Glutamatergic neuron (in vitro differentiated cells): ENCODE measurements at regions not wholly inside any gene's neighbourhood (a gene's known extent, or its start where the extent isn't known, plus 50 kb on each side); places are given as distances from the start of the nearest gene placed in this dataset.
A peak's percentile ranks its signal among the peaks of the same experiment; 100 is the strongest.

Experiments
- DNase-seq: peaks from one replicate; pipeline ENCODE4 v3.0.0; 2022
- H3K27ac Mint-ChIP-seq: one replicate; pipeline ENCODE4 v1.8.0; 2020; ENCODE audit warnings: mild to moderate bottlenecking, mixed read lengths, inconsistent platforms; ENCODE audit not compliant: unreplicated experiment
- H3K27me3 Mint-ChIP-seq: one replicate; pipeline ENCODE4 v1.8.0; 2020; ENCODE audit warnings: mild to moderate bottlenecking, moderate library complexity, mixed read lengths, inconsistent platforms; ENCODE audit not compliant: unreplicated experiment
- H3K36me3 Mint-ChIP-seq: one replicate; pipeline ENCODE4 v1.8.0; 2020; ENCODE audit warnings: mild to moderate bottlenecking, mixed read lengths, inconsistent platforms; ENCODE audit not compliant: unreplicated experiment
- H3K4me1 Mint-ChIP-seq: one replicate; pipeline ENCODE4 v1.8.0; 2020; ENCODE audit warnings: mild to moderate bottlenecking, low read depth, mixed read lengths, inconsistent platforms; ENCODE audit not compliant: unreplicated experiment
- H3K4me3 Mint-ChIP-seq: one replicate; pipeline ENCODE4 v1.8.0; 2020; ENCODE audit warnings: mild to moderate bottlenecking, mixed read lengths, inconsistent platforms; ENCODE audit not compliant: unreplicated experiment
- H3K9me3 Mint-ChIP-seq: one replicate; pipeline ENCODE4 v1.8.0; 2020; ENCODE audit warnings: mild to moderate bottlenecking, moderate library complexity, mixed read lengths, inconsistent platforms; ENCODE audit not compliant: unreplicated experiment
- CTCF ChIP-seq: fragments of 200-600 bp; sonication (generic); IDR thresholded peaks from one replicate; pipeline ENCODE4 v1.5.0; 2021; ENCODE audit not compliant: partially characterized antibody, unreplicated experiment

DNA sequence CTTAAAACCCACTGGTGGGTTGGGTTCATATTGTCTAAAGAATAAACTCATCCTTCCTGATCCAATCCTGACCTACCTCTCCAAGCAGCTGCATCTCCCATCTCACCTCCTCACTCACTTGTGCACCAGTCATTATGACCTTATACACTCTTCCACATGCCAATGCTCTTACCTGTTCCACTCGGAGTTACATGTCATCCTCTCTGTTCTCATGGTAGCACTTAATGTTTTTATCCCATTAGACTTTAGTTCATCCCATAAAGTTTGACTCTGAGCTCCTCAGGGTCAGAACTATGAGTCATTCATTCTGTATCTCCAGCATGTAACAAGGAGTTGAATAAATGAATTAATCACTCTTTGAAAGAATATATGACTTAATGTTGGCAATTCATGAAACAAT, 330.2 kb downstream of the KLF12 start:
- Mint-ChIP-seq H3K4me1 (peaks cover 9% of the 10 kb centered on the region), H3K27me3 (peaks cover 3% of the 10 kb centered on the region), H3K36me3 (peaks cover 4% of the 10 kb centered on the region), H3K27ac (peak overlapping the region; percentile 4), H3K4me3 (no peak overlapping the region), H3K9me3 (peaks cover 2% of the 10 kb centered on the region)
- DNase-seq = no peak
- TF ChIP-seq CTCF = no peak

GRCh38 chr13:73800011-73800410, 334.2 kb downstream of the KLF12 start:
- Mint-ChIP-seq H3K4me3 (no peak overlapping the region), H3K9me3 (peaks cover 2% of the 10 kb centered on the region), H3K36me3 (peaks cover 4% of the 10 kb centered on the region), H3K27me3 (peaks cover 3% of the 10 kb centered on the region), H3K27ac (no peak overlapping the region), H3K4me1 (peaks cover 9% of the 10 kb centered on the region)
- no peak for TF ChIP-seq CTCF
- no peak for DNase-seq

DNA sequence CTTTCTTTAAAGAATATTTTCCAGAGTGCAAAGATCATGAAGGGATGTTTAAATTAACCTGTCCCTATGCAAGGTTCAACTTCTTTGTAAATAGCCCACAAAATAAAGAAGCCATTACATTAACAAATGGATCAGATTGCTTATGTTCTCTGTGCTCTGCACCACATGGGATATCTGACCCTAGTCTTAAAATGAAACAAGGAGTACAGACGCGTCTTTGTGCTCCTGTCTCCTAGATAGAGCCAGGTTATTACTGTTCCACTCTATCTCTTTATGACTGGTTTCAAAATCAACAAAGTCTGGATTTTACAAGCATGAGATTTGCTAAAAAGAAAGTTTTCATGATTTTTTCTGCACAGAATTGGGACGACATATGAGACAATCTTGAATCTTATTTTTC, 339.4 kb downstream of the KLF12 start:
- Mint-ChIP-seq H3K27me3 (no peaks in the 10 kb centered on the region), H3K9me3 (no peaks in the 10 kb centered on the region), H3K4me3 (no peak overlapping the region), H3K27ac (no peak overlapping the region), H3K36me3 (no peaks in the 10 kb centered on the region), H3K4me1 (peaks cover 3% of the 10 kb centered on the region)
- no peak for TF ChIP-seq CTCF
- no peak for DNase-seq

GRCh38 chr13:73793361-73793760, 340.8 kb downstream of the KLF12 start:
- TF ChIP-seq CTCF = no peak
- Mint-ChIP-seq H3K9me3 (no peaks in the 10 kb centered on the region), H3K27ac (no peak overlapping the region)

GRCh38 chr13:73792796-73793195, 341.4 kb downstream of the KLF12 start:
- H3K36me3 Mint-ChIP-seq = no peaks in the 10 kb centered on the region

More at GRCh38 chr13:73793361-73793760, 340.8 kb downstream of the KLF12 start:
- no peaks in the 10 kb centered on the region for H3K27me3 Mint-ChIP-seq
- H3K36me3 Mint-ChIP-seq = no peaks in the 10 kb centered on the region
- peaks cover 3% of the 10 kb centered on the region for H3K4me1 Mint-ChIP-seq
- no peak for DNase-seq
- no peak overlapping the region for H3K4me3 Mint-ChIP-seq

More at GRCh38 chr13:73792796-73793195, 341.4 kb downstream of the KLF12 start:
- Mint-ChIP-seq H3K27me3 (no peaks in the 10 kb centered on the region), H3K4me1 (peaks cover 3% of the 10 kb centered on the region), H3K27ac (peak overlapping the region; percentile 42), H3K4me3 (no peak overlapping the region), H3K9me3 (no peaks in the 10 kb centered on the region)
- DNase-seq = no peak
- TF ChIP-seq CTCF = no peak
